Activated T-helper 2 cell treated with anti-CD3 and anti-CD28 coated beads, Interferon-gamma antibody, Interleukin-2, Interleukin-4, amounts not matched to agents 10 μg/mL and 5 μg/mL and 100 μg/mL, durations not matched to agents 14 hours and 24 hours and 36 hours (primary cell): ENCODE measurements at regions not wholly inside any gene's neighbourhood (a gene's known extent, or its start where the extent isn't known, plus 50 kb on each side); places are given as distances from the start of the nearest gene placed in this dataset.

Experiments used
- DNase-seq: peaks from one replicate; pipeline ENCODE4 v3.0.0; 2021; ENCODE audit warnings: low spot score
- H3K27ac Mint-ChIP-seq: one replicate; pipeline ENCODE4 v1.8.0; 2021; ENCODE audit warnings: mixed read lengths
- H3K27me3 Mint-ChIP-seq: one replicate; pipeline ENCODE4 v1.8.0; 2021; ENCODE audit warnings: low read depth, mixed read lengths
- H3K36me3 Mint-ChIP-seq: one replicate; pipeline ENCODE4 v1.8.0; 2021; ENCODE audit warnings: low read depth, mixed read lengths
- H3K4me1 Mint-ChIP-seq: one replicate; pipeline ENCODE4 v1.8.0; 2021; ENCODE audit warnings: low read depth, mixed read lengths
- H3K4me3 Mint-ChIP-seq: one replicate; pipeline ENCODE4 v1.8.0; 2021; ENCODE audit warnings: low read depth, mild to moderate bottlenecking, moderate library complexity, mixed read lengths
- H3K9me3 Mint-ChIP-seq: one replicate; pipeline ENCODE4 v1.8.0; 2021; ENCODE audit warnings: mixed read lengths
- intact Hi-C: fragments of 100-400 bp; cut with micrococcal nuclease; formaldehyde crosslinking; loops from one replicate; pipeline ENCODE4 v1.15.1; 2023

- H3K36me3 Mint-ChIP-seq, result no peaks in the 10 kb centered on the region
- no peak overlapping the region for H3K4me3 Mint-ChIP-seq
- H3K27me3 Mint-ChIP-seq, result no peaks in the 10 kb centered on the region
- H3K4me1 Mint-ChIP-seq, result no peaks in the 10 kb centered on the region
- no peak for DNase-seq
- no peak overlapping the region for H3K27ac Mint-ChIP-seq
- intact Hi-C loops, result no loop called here
- H3K9me3 Mint-ChIP-seq, result no peaks in the 10 kb centered on the region
Observed at GRCh38 chr20:39137299-39137698, 175.2 kb downstream of the DHX35 start.

- no peak for DNase-seq
- no peaks in the 10 kb centered on the region for H3K9me3 Mint-ChIP-seq
- no peaks in the 10 kb centered on the region for H3K36me3 Mint-ChIP-seq
- no peak overlapping the region for H3K27ac Mint-ChIP-seq
- no peaks in the 10 kb centered on the region for H3K27me3 Mint-ChIP-seq
- H3K4me1 Mint-ChIP-seq, result no peaks in the 10 kb centered on the region
- intact Hi-C loops, result no loop called here
- H3K4me3 Mint-ChIP-seq, result no peak overlapping the region
Observed at GRCh38 chr20:39136798-39137197, 174.7 kb downstream of the DHX35 start.

GRCh38 chr20:39135885-39136544 lies 173.9 kb downstream of the DHX35 start:
- H3K4me3 Mint-ChIP-seq, result no peak overlapping the region
- intact Hi-C loops, result no loop called here
- DNase-seq, result no peak
- H3K27ac Mint-ChIP-seq, result no peak overlapping the region
- H3K27me3 Mint-ChIP-seq, result no peaks in the 10 kb centered on the region
- no peaks in the 10 kb centered on the region for H3K4me1 Mint-ChIP-seq
- H3K9me3 Mint-ChIP-seq, result no peaks in the 10 kb centered on the region
- H3K36me3 Mint-ChIP-seq, result no peaks in the 10 kb centered on the region

- H3K27me3 Mint-ChIP-seq, result no peaks in the 10 kb centered on the region
- no peaks in the 10 kb centered on the region for H3K4me1 Mint-ChIP-seq
Observed at GRCh38 chr20:39133201-39133600, 171.1 kb downstream of the DHX35 start.

GRCh38 chr20:39132511-39132910 lies 170.4 kb downstream of the DHX35 start:
- Mint-ChIP-seq H3K27ac (no peak overlapping the region), H3K36me3 (no peaks in the 10 kb centered on the region), H3K4me1 (no peaks in the 10 kb centered on the region), H3K9me3 (no peaks in the 10 kb centered on the region), H3K4me3 (no peak overlapping the region), H3K27me3 (no peaks in the 10 kb centered on the region)
- intact Hi-C loops, result no loop called here
- DNase-seq, result no peak

More at GRCh38 chr20:39133201-39133600, 171.1 kb downstream of the DHX35 start:
- no peaks in the 10 kb centered on the region for H3K9me3 Mint-ChIP-seq
- H3K4me3 Mint-ChIP-seq, result no peak overlapping the region
- H3K27ac Mint-ChIP-seq, result no peak overlapping the region
- no peaks in the 10 kb centered on the region for H3K36me3 Mint-ChIP-seq
- intact Hi-C loops, result no loop called here
- no peak for DNase-seq

- Mint-ChIP-seq H3K27ac (no peak overlapping the region), H3K36me3 (no peaks in the 10 kb centered on the region), H3K9me3 (no peaks in the 10 kb centered on the region), H3K4me1 (no peaks in the 10 kb centered on the region), H3K4me3 (no peak overlapping the region), H3K27me3 (no peaks in the 10 kb centered on the region)
- no peak for DNase-seq
- intact Hi-C loops, result no loop called here
Observed at GRCh38 chr20:39132093-39132492, 169.9 kb downstream of the DHX35 start.

GRCh38 chr20:39130627-39131026 lies 168.5 kb downstream of the DHX35 start:
- intact Hi-C loops, result no loop called here

GRCh38 chr20:39129523-39129922 lies 167.4 kb downstream of the DHX35 start:
- intact Hi-C loops, result no loop called here
- Mint-ChIP-seq H3K27ac (no peak overlapping the region), H3K9me3 (no peaks in the 10 kb centered on the region), H3K36me3 (no peaks in the 10 kb centered on the region), H3K27me3 (no peaks in the 10 kb centered on the region), H3K4me3 (no peak overlapping the region), H3K4me1 (no peaks in the 10 kb centered on the region)
- DNase-seq, result no peak

More at GRCh38 chr20:39130627-39131026, 168.5 kb downstream of the DHX35 start:
- Mint-ChIP-seq H3K36me3 (no peaks in the 10 kb centered on the region), H3K9me3 (no peaks in the 10 kb centered on the region), H3K4me1 (no peaks in the 10 kb centered on the region), H3K27me3 (no peaks in the 10 kb centered on the region), H3K4me3 (no peak overlapping the region), H3K27ac (no peak overlapping the region)
- no peak for DNase-seq

GRCh38 chr20:39124064-39124463 lies 161.9 kb downstream of the DHX35 start:
- no peaks in the 10 kb centered on the region for H3K36me3 Mint-ChIP-seq
- no peaks in the 10 kb centered on the region for H3K4me1 Mint-ChIP-seq
- intact Hi-C loops, result no loop called here
- DNase-seq, result no peak
- H3K9me3 Mint-ChIP-seq, result no peaks in the 10 kb centered on the region
- no peaks in the 10 kb centered on the region for H3K27me3 Mint-ChIP-seq
- H3K27ac Mint-ChIP-seq, result no peak overlapping the region
- H3K4me3 Mint-ChIP-seq, result no peak overlapping the region

GRCh38 chr20:39123185-39123557 lies 161.0 kb downstream of the DHX35 start:
- no peak for DNase-seq
- Mint-ChIP-seq H3K4me3 (no peak overlapping the region), H3K27ac (no peak overlapping the region), H3K27me3 (no peaks in the 10 kb centered on the region), H3K4me1 (no peaks in the 10 kb centered on the region), H3K9me3 (no peaks in the 10 kb centered on the region), H3K36me3 (no peaks in the 10 kb centered on the region)
- intact Hi-C loops, result no loop called here

GRCh38 chr20:39117491-39117890 lies 155.3 kb downstream of the DHX35 start:
- Mint-ChIP-seq H3K27me3 (peaks cover 2% of the 10 kb centered on the region), H3K4me1 (no peaks in the 10 kb centered on the region), H3K27ac (no peak overlapping the region), H3K9me3 (no peaks in the 10 kb centered on the region), H3K36me3 (no peaks in the 10 kb centered on the region), H3K4me3 (no peak overlapping the region)
- DNase-seq, result no peak
- intact Hi-C loops, result no loop called here

GRCh38 chr20:39116020-39116419 lies 153.9 kb downstream of the DHX35 start:
- DNase-seq, result no peak
- intact Hi-C loops, result no loop called here
- peaks cover 11% of the 10 kb centered on the region for H3K27me3 Mint-ChIP-seq
- no peaks in the 10 kb centered on the region for H3K9me3 Mint-ChIP-seq
- H3K4me1 Mint-ChIP-seq, result no peaks in the 10 kb centered on the region
- no peaks in the 10 kb centered on the region for H3K36me3 Mint-ChIP-seq
- no peak overlapping the region for H3K4me3 Mint-ChIP-seq
- H3K27ac Mint-ChIP-seq, result no peak overlapping the region

GRCh38 chr20:39112178-39112743 lies 150.1 kb downstream of the DHX35 start:
- peaks cover 24% of the 10 kb centered on the region for H3K27me3 Mint-ChIP-seq

More at GRCh38 chr20:39112178-39112743, 150.1 kb downstream of the DHX35 start:
- no peak overlapping the region for H3K4me3 Mint-ChIP-seq
- H3K4me1 Mint-ChIP-seq, result no peaks in the 10 kb centered on the region
- no peak for DNase-seq
- no peaks in the 10 kb centered on the region for H3K36me3 Mint-ChIP-seq
- no peaks in the 10 kb centered on the region for H3K9me3 Mint-ChIP-seq
- H3K27ac Mint-ChIP-seq, result no peak overlapping the region
- intact Hi-C loops, result no loop called here
